Motor neuron (in vitro differentiated cells): ENCODE measurements at regions not wholly inside any gene's neighbourhood (a gene's known extent, or its start where the extent isn't known, plus 50 kb on each side); places are given as distances from the start of the nearest gene placed in this dataset.

Source experiments
- ATAC-seq, 8 experiments: fragments of 200-7000 bp; cut with Tn5 transposase; replicated peaks in 6 of 8; 2 replicates each; pipeline ENCODE4 v1.8.0; 2021; ENCODE audit warnings: mild to moderate bottlenecking in 8 of 8, moderate library complexity in 8 of 8
- H3K27ac ChIP-seq, 2 donors: fragments of 250-450 bp; sonication (Bioruptor Pico); 2 replicates each; pipeline ENCODE4 v1.9.0; 2021; ENCODE audit warnings: antibody characterized with exemption in 2 of 2, mild to moderate bottlenecking in 2 of 2, moderate library complexity in 1 of 2
- H3K4me1 ChIP-seq, 2 donors: fragments of 250-450 bp; sonication (Bioruptor Pico); replicated peaks in 1 of 2; 2 replicates each; pipeline ENCODE4 v1.6.1; 2021; ENCODE audit warnings: antibody characterized with exemption in 2 of 2, mild to moderate bottlenecking in 2 of 2, moderate library complexity in 1 of 2
- H3K4me3 ChIP-seq, 5 donors: fragments of 250-450 bp; sonication (Bioruptor Pico); 2 replicates each; pipeline ENCODE4 v1.9.0; 2021; ENCODE audit warnings: antibody characterized with exemption in 5 of 5, mild to moderate bottlenecking in 5 of 5, moderate library complexity in 4 of 5
- WGBS, 10 experiments: fragments of 450-650 bp; shearing (Covaris generic); methylation state at CpG; one replicate each; pipeline ENCODE4 v1.0.0; 2022; 5-methylcytosine and 5-hydroxymethylcytosine counted together
- in situ Hi-C, 9 experiments: fragments of 400-800 bp; cut with MboI; loops; one replicate each; pipeline ENCODE4 v1.15.0; 2021; ENCODE audit warnings: low sequenced_read_pairs in 9 of 9, low pct_unique_long_range_greater_than_20kb in 2 of 9; ENCODE audit not compliant: unreplicated experiment in 9 of 9

GRCh38 chr12:115140981-115141655 lies 457.1 kb upstream of the TBX3 start:
- Histone ChIP-seq H3K4me1 (no peaks in the 10 kb centered on the region), H3K4me3 (no peak overlapping the region), H3K27ac (no peak overlapping the region)
- in situ Hi-C loops: loop anchor here in 1 of 9 experiments (25.0 kb wide), 1 partner anchor 454 kb away; the partner anchor contains the start of gene TBX3
- no peak for ATAC-seq
- WGBS, 10 experiments: 0 to 100% (median 63%) methylated on average over 1 to 4 of the region's 4 CpGs; no CpG with 5 or more reads in 2 of the 10 experiments

DNA sequence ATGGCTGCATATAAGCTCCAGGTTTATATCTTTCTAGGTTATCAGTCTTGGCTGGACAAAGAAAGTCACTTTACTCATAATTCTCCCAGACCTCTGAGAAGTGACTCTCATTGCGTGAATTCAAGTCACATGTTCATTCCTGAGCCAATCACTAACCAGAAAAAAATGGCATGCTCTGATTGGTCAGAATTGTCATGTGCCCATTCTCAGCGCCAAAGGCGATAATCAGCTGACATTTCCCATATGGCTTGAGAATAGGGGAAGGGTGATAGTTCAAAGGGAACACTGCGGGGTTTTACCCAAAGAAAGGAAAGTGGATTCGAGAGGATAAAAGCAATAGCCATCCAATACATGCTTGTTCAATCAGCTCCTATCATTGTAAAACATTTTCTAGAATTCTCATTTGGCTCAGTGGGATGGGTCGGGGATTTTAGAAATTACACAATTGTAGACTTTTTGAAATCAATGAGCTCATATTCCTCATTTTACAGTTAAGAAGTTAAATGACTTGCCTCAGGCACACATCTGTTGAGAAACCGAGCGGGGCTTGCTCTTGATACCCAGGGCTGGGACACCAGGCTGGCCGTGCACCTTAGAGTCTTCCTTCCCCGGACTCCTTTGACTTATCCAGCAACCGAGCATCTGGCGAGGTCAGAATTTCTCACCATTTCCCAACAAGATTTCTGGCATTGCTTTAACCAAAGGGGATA lies 454.0 kb upstream of the TBX3 start:
- H3K27ac ChIP-seq: no peak overlapping the region
- in situ Hi-C loops: loop anchor here in 1 of 9 experiments (25.0 kb wide), 1 partner anchor 451 kb away; the partner anchor contains the start of gene TBX3
- 68 to 100% (median 80%) methylated on average over 1 to 12 of the region's 12 CpGs; no CpG with 5 or more reads in 1 of the 10 experiments for WGBS, 10 experiments
- no peak overlapping the region for H3K4me3 ChIP-seq
- ATAC-seq: no peak
- no peaks in the 10 kb centered on the region for H3K4me1 ChIP-seq

DNA sequence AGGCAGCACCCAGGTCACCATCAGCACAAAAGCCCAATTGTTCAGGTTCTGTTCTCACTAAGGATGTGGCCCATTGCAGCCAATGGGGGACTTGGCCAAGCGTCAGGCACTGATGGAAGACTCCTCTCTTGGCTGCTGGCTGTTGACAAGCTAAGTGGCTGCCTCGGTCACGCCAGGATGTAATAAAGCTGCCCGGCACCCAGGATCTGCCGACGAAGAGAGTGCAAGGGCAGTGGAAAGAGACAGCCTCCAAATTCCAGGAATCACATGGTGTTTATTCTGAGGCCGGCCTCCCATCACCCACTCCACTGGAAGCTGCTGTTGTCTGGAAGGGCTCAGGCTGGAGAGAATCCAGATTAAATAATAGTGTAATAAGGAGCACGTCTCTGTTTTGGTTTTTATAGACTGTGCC lies 451.8 kb upstream of the TBX3 start:
- in situ Hi-C loops: loop anchor here in 1 of 9 experiments (25.0 kb wide), 1 partner anchor 449 kb away; the partner anchor contains the start of gene TBX3
- no peak for ATAC-seq
- 29 to 100% (median 55%) methylated on average over 1 to 6 of the region's 8 CpGs; no CpG with 5 or more reads in 4 of the 10 experiments for WGBS, 10 experiments
- Histone ChIP-seq H3K4me1 (no peaks in the 10 kb centered on the region), H3K4me3 (no peak overlapping the region), H3K27ac (no peak overlapping the region)

- no peaks in the 10 kb centered on the region for H3K4me1 ChIP-seq
- no peak overlapping the region for H3K27ac ChIP-seq
- WGBS, 10 experiments: 0 to 100% (median 63%) methylated on average over 1 of the region's 1 CpG; no CpG with 5 or more reads in 1 of the 10 experiments
- in situ Hi-C loops: loop anchor here in 1 of 9 experiments (25.0 kb wide), 1 partner anchor 447 kb away; the partner anchor contains the start of gene TBX3
- ATAC-seq: no peak
- no peak overlapping the region for H3K4me3 ChIP-seq
These were observed 450.3 kb upstream of the TBX3 start for GRCh38 chr12:115134298-115134697.

- in situ Hi-C loops: loop anchor here in 1 of 9 experiments (25.0 kb wide), 1 partner anchor 446 kb away; the partner anchor contains the start of gene TBX3
- H3K4me3 ChIP-seq: no peak overlapping the region
- no peaks in the 10 kb centered on the region for H3K4me1 ChIP-seq
- peak in 3 of 8 experiments; percentile 60 to 85 (median 78) for ATAC-seq
- WGBS, 10 experiments: 7 to 79% (median 50%) methylated on average over 1 to 3 of the region's 3 CpGs
- no peak overlapping the region for H3K27ac ChIP-seq
These were observed 448.9 kb upstream of the TBX3 start for GRCh38 chr12:115132905-115133304.

DNA sequence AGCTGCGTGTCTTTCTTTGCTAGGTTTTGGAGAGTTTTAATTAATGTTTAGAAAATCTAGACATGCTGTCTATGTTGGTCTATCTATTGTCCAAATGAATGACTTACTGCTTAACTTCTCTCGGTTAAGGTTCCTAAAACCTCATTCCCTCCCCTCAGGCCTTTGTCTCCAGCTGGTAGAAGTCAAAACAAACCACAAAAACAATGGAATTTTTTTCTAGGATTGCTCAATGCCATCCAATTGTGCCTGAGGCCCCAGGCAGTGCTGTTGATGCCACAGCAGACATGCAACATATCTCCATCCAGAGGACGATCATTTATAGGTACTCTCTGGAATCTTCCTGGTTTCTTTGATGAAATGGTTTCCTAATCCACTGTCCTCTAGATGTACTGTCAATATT lies 448.2 kb upstream of the TBX3 start:
- WGBS, 10 experiments: 14 to 81% (median 61%) methylated on average over 1 to 3 of the region's 3 CpGs; no CpG with 5 or more reads in 1 of the 10 experiments
- H3K4me3 ChIP-seq: no peak overlapping the region
- no peak overlapping the region for H3K27ac ChIP-seq
- peak in 3 of 8 experiments; percentile 24 to 60 (median 57) for ATAC-seq
- in situ Hi-C loops: loop anchor here in 1 of 9 experiments (25.0 kb wide), 1 partner anchor 445 kb away; the partner anchor contains the start of gene TBX3
- H3K4me1 ChIP-seq: no peaks in the 10 kb centered on the region

DNA sequence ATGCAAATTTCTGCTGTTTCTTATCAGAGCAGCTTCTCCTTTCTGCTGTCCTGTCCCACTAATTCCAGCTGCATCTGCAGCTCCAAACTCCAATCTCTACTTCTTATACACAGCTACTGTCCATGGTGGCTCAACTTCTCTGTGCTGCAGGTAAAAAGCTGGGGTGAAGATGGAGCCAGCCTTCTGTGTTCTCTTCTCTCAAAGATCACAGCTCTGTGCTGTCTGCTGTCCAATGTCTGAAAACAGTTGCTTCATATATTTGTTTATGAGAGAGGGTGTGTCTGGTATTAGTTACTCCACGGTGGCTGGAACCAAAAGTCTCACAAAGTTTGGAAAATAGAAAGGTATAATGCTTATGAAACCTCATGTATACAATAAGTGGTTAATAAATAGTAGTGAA lies 445.8 kb upstream of the TBX3 start:
- H3K4me3 ChIP-seq: no peak overlapping the region
- no peaks in the 10 kb centered on the region for H3K4me1 ChIP-seq
- peak in 2 of 8 experiments; percentile 18 to 70 for ATAC-seq
- 0 to 100% (median 63%) methylated on average over 1 of the region's 1 CpG; no CpG with 5 or more reads in 2 of the 10 experiments for WGBS, 10 experiments
- in situ Hi-C loops: loop anchor here in 1 of 9 experiments (25.0 kb wide), 1 partner anchor 442 kb away; the partner anchor contains the start of gene TBX3
- H3K27ac ChIP-seq: no peak overlapping the region

- Histone ChIP-seq H3K27ac (no peak overlapping the region), H3K4me3 (no peak overlapping the region), H3K4me1 (no peaks in the 10 kb centered on the region)
- in situ Hi-C loops: no loop called here
- ATAC-seq: no peak
These were observed 437.1 kb upstream of the TBX3 start for GRCh38 chr12:115121053-115121452.

DNA sequence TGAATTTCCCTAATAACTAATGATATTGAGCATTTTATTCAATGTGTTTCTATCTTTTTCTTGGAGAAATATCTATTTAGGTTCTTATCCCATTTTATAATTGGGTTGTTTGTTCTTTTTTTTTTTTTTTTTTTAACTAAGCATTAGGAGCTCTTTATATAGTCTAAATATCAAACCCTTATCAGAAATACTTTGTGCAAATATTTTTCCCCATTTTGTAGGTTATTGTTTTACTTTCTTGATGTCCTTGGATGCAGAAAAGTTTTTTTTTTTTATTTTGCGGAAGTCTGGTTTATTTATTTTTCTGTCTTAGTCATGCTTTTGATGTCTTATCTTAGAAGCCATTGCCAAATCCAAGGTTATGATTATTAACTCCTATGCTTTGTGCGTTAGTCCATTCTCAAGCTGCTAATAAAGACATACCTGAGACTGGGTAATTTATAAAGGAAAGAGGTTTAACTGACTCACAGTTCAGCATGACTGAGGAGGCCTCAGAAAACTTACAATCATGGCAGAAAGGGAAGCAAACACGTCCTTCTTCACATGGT lies 434.3 kb upstream of the TBX3 start:
- WGBS, 10 experiments: 63 to 93% (median 83%) methylated on average over 1 to 3 of the region's 3 CpGs; no CpG with 5 or more reads in 1 of the 10 experiments
- ATAC-seq: no peak

DNA sequence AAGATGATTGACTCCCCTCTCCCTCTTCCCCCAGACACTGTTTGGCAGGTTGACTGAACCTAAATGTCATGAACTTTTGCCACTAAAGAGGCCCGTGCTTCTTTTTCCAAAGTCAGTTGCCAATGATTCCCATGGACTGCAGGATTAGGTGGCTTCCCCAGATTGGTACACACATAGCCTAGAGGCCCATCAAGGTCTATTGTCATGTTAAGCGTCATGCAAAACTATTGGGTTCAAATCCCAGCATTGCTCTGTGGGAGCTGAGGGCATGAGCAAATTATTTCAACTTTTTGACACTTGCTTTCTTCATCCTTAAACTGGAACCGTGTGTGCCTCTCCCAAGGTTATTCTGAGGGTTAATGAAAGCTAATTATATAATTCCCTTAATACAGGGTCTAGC lies 430.2 kb upstream of the TBX3 start:
- in situ Hi-C loops: no loop called here
- Histone ChIP-seq H3K4me3 (no peak overlapping the region), H3K4me1 (no peaks in the 10 kb centered on the region), H3K27ac (no peak overlapping the region)
- ATAC-seq: no peak
- WGBS, 10 experiments: 33 to 80% (median 63%) methylated on average over 1 to 3 of the region's 3 CpGs; no CpG with 5 or more reads in 4 of the 10 experiments

More for the DNA sequence above, 434.3 kb upstream of the TBX3 start:
- in situ Hi-C loops: no loop called here
- Histone ChIP-seq H3K4me1 (no peaks in the 10 kb centered on the region), H3K27ac (no peak overlapping the region), H3K4me3 (no peak overlapping the region)

DNA sequence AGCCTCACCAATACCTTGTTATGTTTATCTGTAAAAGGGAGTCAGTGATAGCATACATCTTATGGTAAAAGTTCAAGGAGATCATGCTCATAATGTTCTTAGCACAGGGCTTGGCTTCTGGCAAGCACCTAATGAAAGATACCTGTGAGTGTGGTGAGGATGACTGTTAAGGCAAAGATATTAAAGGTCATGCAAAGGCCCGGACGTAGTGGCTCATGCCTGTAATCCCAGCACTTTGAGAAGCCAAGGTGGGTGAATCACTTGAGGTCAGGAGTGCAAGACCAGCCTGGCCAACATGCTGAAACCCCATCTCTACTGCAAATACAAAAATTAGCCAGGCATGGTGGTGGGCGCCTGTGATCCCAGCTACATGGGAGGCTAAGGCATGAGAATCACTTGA lies 425.9 kb upstream of the TBX3 start:
- no peak overlapping the region for H3K27ac ChIP-seq
- no peak overlapping the region for H3K4me3 ChIP-seq
- no peak for ATAC-seq
- in situ Hi-C loops: no loop called here
- 73 to 89% (median 78%) methylated on average over 1 to 3 of the region's 3 CpGs; no CpG with 5 or more reads in 6 of the 10 experiments for WGBS, 10 experiments
- no peaks in the 10 kb centered on the region for H3K4me1 ChIP-seq

GRCh38 chr12:115108129-115109100 lies 424.4 kb upstream of the TBX3 start:
- ATAC-seq: no peak
- WGBS, 10 experiments: 40 to 100% (median 56%) methylated on average over 1 to 3 of the region's 3 CpGs; no CpG with 5 or more reads in 1 of the 10 experiments
- Histone ChIP-seq H3K4me3 (no peak overlapping the region), H3K27ac (no peak overlapping the region), H3K4me1 (no peaks in the 10 kb centered on the region)
- in situ Hi-C loops: no loop called here
